ENCODE measurements at regions not wholly inside any gene's neighbourhood (a gene's known extent, or its start where the extent isn't known, plus 50 kb on each side); places are given as distances from the start of the nearest gene placed in this dataset.

- H3K27ac Mint-ChIP-seq (ENCODE audit: unreplicated experiment) = no peak overlapping the region
- TF ChIP-seq CTCF (IDR thresholded peaks at IDR 0.05; ENCODE audit: partially characterized antibody, unreplicated experiment) = no peak
- peaks cover 10% of the 10 kb centered on the region for H3K27me3 Mint-ChIP-seq (ENCODE audit: unreplicated experiment)
- peaks cover 6% of the 10 kb centered on the region for H3K9me3 Mint-ChIP-seq (ENCODE audit: unreplicated experiment)
- no peak overlapping the region for H3K4me3 Mint-ChIP-seq (ENCODE audit: unreplicated experiment)
- H3K36me3 Mint-ChIP-seq (ENCODE audit: unreplicated experiment) = peaks cover 15% of the 10 kb centered on the region
- peaks cover 5% of the 10 kb centered on the region for H3K4me1 Mint-ChIP-seq (ENCODE audit: low read depth, unreplicated experiment)
- no peak for DNase-seq
Observed at GRCh38 chr12:111030800-111031199, 110.4 kb upstream of the MYL2 start.

GRCh38 chr12:111029732-111030131 is 109.4 kb upstream of the MYL2 start:
- Mint-ChIP-seq H3K4me1 (ENCODE audit: low read depth, unreplicated experiment) (peaks cover 4% of the 10 kb centered on the region), H3K9me3 (ENCODE audit: unreplicated experiment) (peaks cover 6% of the 10 kb centered on the region), H3K27ac (ENCODE audit: unreplicated experiment) (no peak overlapping the region), H3K27me3 (ENCODE audit: unreplicated experiment) (peaks cover 11% of the 10 kb centered on the region), H3K4me3 (ENCODE audit: unreplicated experiment) (no peak overlapping the region), H3K36me3 (ENCODE audit: unreplicated experiment) (peaks cover 15% of the 10 kb centered on the region)
- no peak for TF ChIP-seq CTCF (IDR thresholded peaks at IDR 0.05; ENCODE audit: partially characterized antibody, unreplicated experiment)
- no peak for DNase-seq

- Mint-ChIP-seq H3K4me3 (ENCODE audit: unreplicated experiment) (no peak overlapping the region), H3K27me3 (ENCODE audit: unreplicated experiment) (peaks cover 11% of the 10 kb centered on the region), H3K36me3 (ENCODE audit: unreplicated experiment) (peaks cover 15% of the 10 kb centered on the region), H3K9me3 (ENCODE audit: unreplicated experiment) (peaks cover 8% of the 10 kb centered on the region), H3K27ac (ENCODE audit: unreplicated experiment) (no peak overlapping the region), H3K4me1 (ENCODE audit: low read depth, unreplicated experiment) (peaks cover 6% of the 10 kb centered on the region)
- DNase-seq = no peak
- TF ChIP-seq CTCF (IDR thresholded peaks at IDR 0.05; ENCODE audit: partially characterized antibody, unreplicated experiment) = no peak
Observed at GRCh38 chr12:111029305-111029704, 108.9 kb upstream of the MYL2 start.

GRCh38 chr12:111028830-111029229 is 108.5 kb upstream of the MYL2 start:
- Mint-ChIP-seq H3K36me3 (ENCODE audit: unreplicated experiment) (peaks cover 15% of the 10 kb centered on the region), H3K4me1 (ENCODE audit: low read depth, unreplicated experiment) (peaks cover 7% of the 10 kb centered on the region), H3K27me3 (ENCODE audit: unreplicated experiment) (peaks cover 11% of the 10 kb centered on the region), H3K4me3 (ENCODE audit: unreplicated experiment) (no peak overlapping the region), H3K27ac (ENCODE audit: unreplicated experiment) (no peak overlapping the region), H3K9me3 (ENCODE audit: unreplicated experiment) (peaks cover 11% of the 10 kb centered on the region)
- TF ChIP-seq CTCF (IDR thresholded peaks at IDR 0.05; ENCODE audit: partially characterized antibody, unreplicated experiment) = no peak
- no peak for DNase-seq

- Mint-ChIP-seq H3K9me3 (ENCODE audit: unreplicated experiment) (peaks cover 8% of the 10 kb centered on the region), H3K4me1 (ENCODE audit: low read depth, unreplicated experiment) (peaks cover 5% of the 10 kb centered on the region), H3K36me3 (ENCODE audit: unreplicated experiment) (peaks cover 15% of the 10 kb centered on the region), H3K4me3 (ENCODE audit: unreplicated experiment) (no peak overlapping the region), H3K27ac (ENCODE audit: unreplicated experiment) (no peak overlapping the region), H3K27me3 (ENCODE audit: unreplicated experiment) (peaks cover 9% of the 10 kb centered on the region)
- TF ChIP-seq CTCF (IDR thresholded peaks at IDR 0.05; ENCODE audit: partially characterized antibody, unreplicated experiment) = no peak
- DNase-seq = no peak
Observed at GRCh38 chr12:111027431-111027830, 107.1 kb upstream of the MYL2 start.

Data from glutamatergic neuron (in vitro differentiated cells).